H9 (cell line): ENCODE measurements at regions not wholly inside any gene's neighbourhood (a gene's known extent, or its start where the extent isn't known, plus 50 kb on each side); places are given as distances from the start of the nearest gene placed in this dataset.

Source experiments
- DNase-seq: peaks from one replicate; pipeline ENCODE4 v3.0.0-alpha.2; 2017
- H2AFZ ChIP-seq: one replicate; pipeline ENCODE4 v1.6.1; 2013; ENCODE audit warnings: mild to moderate bottlenecking, low read length, control low read depth, moderate library complexity
- H2AK5ac ChIP-seq: 2 replicates; pipeline ENCODE4 v1.6.1; 2013; ENCODE audit warnings: low read length, control low read depth, mixed read lengths; ENCODE audit not compliant: insufficient read length
- H2BK120ac ChIP-seq: one replicate; pipeline ENCODE4 v1.6.1; 2013; ENCODE audit warnings: low read depth, mild to moderate bottlenecking, low read length, control low read depth, inconsistent platforms; ENCODE audit not compliant: poor library complexity, severe bottlenecking
- H2BK12ac ChIP-seq: 2 replicates; pipeline ENCODE4 v1.6.1; 2013; ENCODE audit warnings: low read length, control low read depth, mixed read lengths, low read depth; ENCODE audit not compliant: insufficient read length
- H2BK15ac ChIP-seq: 2 replicates; pipeline ENCODE4 v1.6.1; 2013; ENCODE audit warnings: low read depth, low read length, control low read depth
- H2BK20ac ChIP-seq: one replicate; pipeline ENCODE4 v1.6.1; 2013; ENCODE audit warnings: low read depth, mild to moderate bottlenecking, low read length, control low read depth, inconsistent platforms; ENCODE audit not compliant: poor library complexity, severe bottlenecking
- H2BK5ac ChIP-seq: 2 replicates; pipeline ENCODE4 v1.6.1; 2013; ENCODE audit warnings: low read length, control low read depth, mixed read lengths; ENCODE audit not compliant: insufficient read length
- H3K14ac ChIP-seq: 2 replicates; pipeline ENCODE4 v1.6.1; 2013; ENCODE audit warnings: low read length, control low read depth; ENCODE audit not compliant: insufficient read depth
- H3K18ac ChIP-seq: 2 replicates; pipeline ENCODE4 v1.6.1; 2013; ENCODE audit warnings: low read depth, mild to moderate bottlenecking, mixed read lengths, low read length, control low read depth; ENCODE audit not compliant: insufficient read length
- H3K23ac ChIP-seq: 2 replicates; pipeline ENCODE4 v1.6.1; 2013; ENCODE audit warnings: low read length, control low read depth, mixed read lengths, low read depth; ENCODE audit not compliant: insufficient read length
- H3K23me2 ChIP-seq: 2 replicates; pipeline ENCODE4 v1.6.1; 2013; ENCODE audit warnings: low read depth, mild to moderate bottlenecking, mixed read lengths, low read length, control low read depth; ENCODE audit not compliant: insufficient read length, poor library complexity, severe bottlenecking
- H3K27ac ChIP-seq: 2 replicates; pipeline ENCODE4 v1.5.1; 2013; ENCODE audit warnings: low read length, control low read depth, mixed read lengths, low read depth; ENCODE audit not compliant: insufficient read length
- H3K27me3 ChIP-seq: 2 replicates; pipeline ENCODE4 v1.6.1; 2013; ENCODE audit warnings: low read length, control low read depth, inconsistent platforms; ENCODE audit not compliant: insufficient read depth
- H3K4ac ChIP-seq: 2 replicates; pipeline ENCODE4 v1.6.1; 2013; ENCODE audit warnings: low read depth, mild to moderate bottlenecking, control low read depth, inconsistent platforms, low read length, moderate library complexity
- H3K4me1 ChIP-seq: 2 replicates; pipeline ENCODE4 v1.6.1; 2013; ENCODE audit warnings: low read length, control low read depth, inconsistent platforms; ENCODE audit not compliant: insufficient read depth
- H3K4me2 ChIP-seq: 2 replicates; pipeline ENCODE4 v1.6.1; 2013; ENCODE audit warnings: low read length, control low read depth, mixed read lengths; ENCODE audit not compliant: insufficient read length, insufficient read depth
- H3K56ac ChIP-seq: 2 replicates; pipeline ENCODE4 v1.6.1; 2013; ENCODE audit warnings: low read depth, mild to moderate bottlenecking, mixed read lengths, low read length, control low read depth; ENCODE audit not compliant: insufficient read length
- H3K79me1 ChIP-seq: 2 replicates; pipeline ENCODE4 v1.6.1; 2013; ENCODE audit warnings: low read depth, mild to moderate bottlenecking, moderate library complexity, low read length, control low read depth, inconsistent platforms; ENCODE audit not compliant: insufficient read depth, poor library complexity, severe bottlenecking
- H3K79me2 ChIP-seq: 2 replicates; pipeline ENCODE4 v1.6.1; 2013; ENCODE audit warnings: low read length, control low read depth, inconsistent platforms; ENCODE audit not compliant: insufficient read depth
- H3K9ac ChIP-seq: 2 replicates; pipeline ENCODE4 v1.6.1; 2013; ENCODE audit warnings: low read length, control low read depth, mixed read lengths; ENCODE audit not compliant: insufficient read length; ENCODE audit errors: extremely low read depth
- H3K9me3 ChIP-seq: one replicate; pipeline ENCODE4 v1.6.1; 2013; ENCODE audit warnings: low read depth, low read length, inconsistent platforms; ENCODE audit not compliant: control insufficient read depth
- H3T11ph ChIP-seq: one replicate; pipeline ENCODE4 v1.6.1; 2013; ENCODE audit warnings: mild to moderate bottlenecking, low read length, control low read depth, inconsistent platforms
- H4K20me1 ChIP-seq: one replicate; pipeline ENCODE4 v1.6.1; 2013; ENCODE audit not compliant: control insufficient read depth, insufficient read length, insufficient read depth
- H4K5ac ChIP-seq: 2 replicates; pipeline ENCODE4 v1.6.1; 2013; ENCODE audit warnings: low read depth, mild to moderate bottlenecking, mixed read lengths, low read length, control low read depth; ENCODE audit not compliant: insufficient read length
- H4K8ac ChIP-seq: replicated peaks from 2 replicates; pipeline ENCODE4 v1.6.1; 2013; ENCODE audit warnings: low read length, control low read depth, mixed read lengths, low read depth; ENCODE audit not compliant: insufficient read length
- H4K91ac ChIP-seq: 2 replicates; pipeline ENCODE4 v1.6.1; 2013; ENCODE audit warnings: low read depth, mild to moderate bottlenecking, moderate library complexity, mixed read lengths, low read length, control low read depth; ENCODE audit not compliant: insufficient read length
- H3K27ac Mint-ChIP-seq, 3 experiments: 2 replicates in 2 of 3; 3 replicates in 1 of 3; pipeline ENCODE4 v1.8.0; 2020 to 2021; ENCODE audit warnings: mixed read lengths in 3 of 3, mild to moderate bottlenecking in 1 of 3, moderate library complexity in 1 of 3
- H3K27me3 Mint-ChIP-seq: 2 replicates; pipeline ENCODE4 v1.8.0; 2021; ENCODE audit warnings: low read depth, mild to moderate bottlenecking, moderate library complexity, mixed read lengths
- H3K36me3 Mint-ChIP-seq, 3 experiments: 2 replicates in 2 of 3; 3 replicates in 1 of 3; pipeline ENCODE4 v1.8.0; 2020 to 2021; ENCODE audit warnings: low read depth in 3 of 3, mixed read lengths in 3 of 3; ENCODE audit not compliant: insufficient read depth in 1 of 3
- H3K4me1 Mint-ChIP-seq, 2 experiments: 2 replicates each; pipeline ENCODE4 v1.8.0; 2020; ENCODE audit warnings: mixed read lengths in 2 of 2
- H3K4me3 Mint-ChIP-seq, 2 experiments: 2 replicates in 1 of 2; 3 replicates in 1 of 2; pipeline ENCODE4 v1.8.0; 2020 to 2021; ENCODE audit warnings: mild to moderate bottlenecking in 2 of 2, mixed read lengths in 2 of 2, moderate library complexity in 1 of 2
- H3K9me3 Mint-ChIP-seq, 2 experiments: 2 replicates in 1 of 2; 3 replicates in 1 of 2; pipeline ENCODE4 v1.8.0; 2020; ENCODE audit warnings: mild to moderate bottlenecking in 2 of 2, mixed read lengths in 2 of 2, moderate library complexity in 1 of 2
- CTCF ChIP-seq: fragments of 200-600 bp; sonication (generic); conservative IDR thresholded peaks from 3 replicates; pipeline ENCODE4 v1.8.0; 2021; ENCODE audit warnings: antibody characterized with exemption, mild to moderate bottlenecking
- WGBS: extraction: QIAGEN DNeasy Blood & Tissue Kit; methylation state at CpG from one replicate; pipeline ENCODE4 v1.1.7; 2013; ENCODE audit warnings: missing lambda C conversion rate, low lambda C conversion rate, mixed read lengths; ENCODE audit not compliant: insufficient read length; ENCODE audit errors: extremely low coverage; 5-methylcytosine and 5-hydroxymethylcytosine counted together

- Histone ChIP-seq H3K23ac (no peak overlapping the region), H2AFZ (no peak overlapping the region), H3K56ac (no peak overlapping the region), H3K79me2 (no peaks in the 10 kb centered on the region; the same call in 1 of the 2 replicates), H3K4me1 (peaks cover 11% of the 10 kb centered on the region; the same call in 1 of the 2 replicates), H2BK5ac (no peak overlapping the region), H2BK120ac (no peak overlapping the region), H3K4ac (no peak overlapping the region), H3K79me1 (no peaks in the 10 kb centered on the region), H3K14ac (no peak overlapping the region), H4K91ac (no peak overlapping the region), H2AK5ac (no peak overlapping the region), H3K9ac (no peak overlapping the region), H4K5ac (peak overlapping the region; percentile 11), H3K18ac (peak overlapping the region; percentile 12), H3K9me3 (no peaks in the 10 kb centered on the region), H4K8ac (peak overlapping the region; percentile 79), H4K20me1 (no peaks in the 10 kb centered on the region), H2BK15ac (no peak overlapping the region), H3K27ac (no peak overlapping the region), H3K23me2 (no peaks in the 10 kb centered on the region), H3K27me3 (no peaks in the 10 kb centered on the region), H2BK20ac (no peak overlapping the region), H3K4me2 (no peak overlapping the region), H2BK12ac (no peak overlapping the region), H3T11ph (no peak overlapping the region)
- no peak for TF ChIP-seq CTCF
- Mint-ChIP-seq H3K27ac (peak overlapping the region; percentile 1 to 74 (median 1); a peak in 3 of 7 replicates), H3K4me3 (peak overlapping the region in 1 of 2 experiments; percentile 22; a peak in 1 of 5 replicates), H3K4me1 (peaks cover 43 to 48% of the 10 kb centered on the region in 2 experiments), H3K36me3 (no peaks in the 10 kb centered on the region), H3K9me3 (peaks cover 3 to 5% of the 10 kb centered on the region in 2 experiments; a peak in 3 of 5 replicates), H3K27me3 (peaks cover 2% of the 10 kb centered on the region)
- DNase-seq: no peak
- 100% methylated on average over 1 of the region's 1 CpG for WGBS
These were observed 97.8 kb upstream of the PODXL start for GRCh38 chr7:131654249-131654558.
